ENCODE measurements at regions not wholly inside any gene's neighbourhood (a gene's known extent, or its start where the extent isn't known, plus 50 kb on each side); places are given as distances from the start of the nearest gene placed in this dataset.

- TF ChIP-seq POLR2A (IDR thresholded peaks at IDR 0.05) (no peak), POLR2AphosphoS5 (IDR thresholded peaks at IDR 0.05) (no peak)
Observed at GRCh38 chr13:94783489-94783888, 71.1 kb upstream of the SOX21 start.

Measured in suprapubic skin (tissue), 4 donors.